ENCODE measurements at regions not wholly inside any gene's neighbourhood (a gene's known extent, or its start where the extent isn't known, plus 50 kb on each side); places are given as distances from the start of the nearest gene placed in this dataset.

GRCh38 chr1:55420929-55421716 is 206.0 kb upstream of the USP24 start:
- H3K27ac ChIP-seq = no peak overlapping the region

GRCh38 chr1:55420026-55420425 is 204.9 kb upstream of the USP24 start:
- no peak for TF ChIP-seq CTCF (conservative IDR thresholded peaks at IDR 0.05)
- H3K27ac ChIP-seq = no peak overlapping the region

More at GRCh38 chr1:55420929-55421716, 206.0 kb upstream of the USP24 start:
- no peak for TF ChIP-seq CTCF (conservative IDR thresholded peaks at IDR 0.05)

- no peak for TF ChIP-seq CTCF (conservative IDR thresholded peaks at IDR 0.05)
- no peak overlapping the region for H3K27ac ChIP-seq
These were observed 203.2 kb upstream of the USP24 start for GRCh38 chr1:55418208-55419000.

- no peak overlapping the region for H3K27ac ChIP-seq
- no peak for TF ChIP-seq CTCF (conservative IDR thresholded peaks at IDR 0.05)
These were observed 201.1 kb upstream of the USP24 start for GRCh38 chr1:55416164-55416842.

GRCh38 chr1:55413286-55413685 is 198.1 kb upstream of the USP24 start:
- TF ChIP-seq CTCF (conservative IDR thresholded peaks at IDR 0.05) = no peak
- H3K27ac ChIP-seq = no peak overlapping the region

GRCh38 chr1:55412060-55412459 is 196.9 kb upstream of the USP24 start:
- TF ChIP-seq CTCF (conservative IDR thresholded peaks at IDR 0.05) = no peak
- H3K27ac ChIP-seq = no peak overlapping the region

Data from VCaP (cell line).